ENCODE measurements at regions not wholly inside any gene's neighbourhood (a gene's known extent, or its start where the extent isn't known, plus 50 kb on each side); places are given as distances from the start of the nearest gene placed in this dataset.

DNA sequence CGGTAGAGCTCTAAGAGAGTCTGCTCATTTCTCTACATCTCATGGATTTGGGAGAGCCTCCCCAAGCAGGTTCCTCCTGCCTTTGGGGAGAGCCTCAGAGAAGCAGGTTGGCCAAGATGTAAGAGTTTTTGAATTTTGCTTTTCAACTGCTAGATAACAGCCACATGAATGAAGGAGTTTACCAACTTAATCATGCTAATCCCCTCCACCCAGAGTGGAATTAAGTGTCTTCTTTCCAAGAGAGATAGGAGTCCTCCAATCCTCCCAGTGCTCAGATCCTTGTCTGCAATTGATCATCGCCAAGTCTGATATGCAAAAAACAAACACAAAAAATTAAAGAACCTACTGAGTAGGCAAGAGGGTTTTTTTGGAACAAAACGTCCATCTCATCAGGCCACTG is 99.4 kb upstream of the MAP3K1 start:
- TF ChIP-seq YY1 (IDR thresholded peaks at IDR 0.05; ENCODE audit: insufficient read depth, insufficient read length) (no peak), ZNF274 (IDR thresholded peaks at IDR 0.05; ENCODE audit: low read depth, low read length) (no peak)

Measured in NT2/D1 (cell line).